ENCODE measurements at regions not wholly inside any gene's neighbourhood (a gene's known extent, or its start where the extent isn't known, plus 50 kb on each side); places are given as distances from the start of the nearest gene placed in this dataset.

- ATAC-seq = no peak
- TF ChIP-seq GLIS3 (CRISPR knock-in tag; IDR thresholded peaks at IDR 0.05) = no peak
- no peak for TF ChIP-seq TSHZ2 (CRISPR knock-in tag; IDR thresholded peaks at IDR 0.05)
Measured at GRCh38 chr1:50262436-50262835, 153.7 kb downstream of the ELAVL4 start.

- ATAC-seq = no peak
- no peak for TF ChIP-seq ISL1 (CRISPR knock-in tag; IDR thresholded peaks at IDR 0.05)
- no peak for TF ChIP-seq CREB5 (CRISPR knock-in tag; IDR thresholded peaks at IDR 0.05; ENCODE audit: low read depth)
- no peak for TF ChIP-seq OSR1 (CRISPR knock-in tag; IDR thresholded peaks at IDR 0.05)
- TF ChIP-seq ESRRG (CRISPR knock-in tag; IDR thresholded peaks at IDR 0.05) = no peak
- no peak for TF ChIP-seq PATZ1 (CRISPR knock-in tag; IDR thresholded peaks at IDR 0.05; ENCODE audit: borderline replicate concordance)
- TF ChIP-seq ZFP3 (CRISPR knock-in tag; IDR thresholded peaks at IDR 0.05) = no peak
- no peak for TF ChIP-seq POU6F1 (CRISPR knock-in tag; IDR thresholded peaks at IDR 0.05; ENCODE audit: borderline replicate concordance, low read depth)
- TF ChIP-seq PPARA (CRISPR knock-in tag; IDR thresholded peaks at IDR 0.05; ENCODE audit: borderline replicate concordance) = no peak
- no peak for TF ChIP-seq CSDC2 (CRISPR knock-in tag; IDR thresholded peaks at IDR 0.05)
- TF ChIP-seq ARNTL (CRISPR knock-in tag; IDR thresholded peaks at IDR 0.05; ENCODE audit: borderline replicate concordance, low read depth) = no peak
Measured at GRCh38 chr1:50261951-50262350, 153.2 kb downstream of the ELAVL4 start.

- no peak for TF ChIP-seq ZFP3 (CRISPR knock-in tag; IDR thresholded peaks at IDR 0.05)
- no peak for TF ChIP-seq ZNF70 (CRISPR knock-in tag; IDR thresholded peaks at IDR 0.05)
- ATAC-seq = no peak
Measured at GRCh38 chr1:50257940-50258685, 149.4 kb downstream of the ELAVL4 start.

- TF ChIP-seq CSDC2 (CRISPR knock-in tag; IDR thresholded peaks at IDR 0.05) (no peak), PATZ1 (CRISPR knock-in tag; IDR thresholded peaks at IDR 0.05; ENCODE audit: borderline replicate concordance) (no peak), ZNF70 (CRISPR knock-in tag; IDR thresholded peaks at IDR 0.05) (no peak), PPARA (CRISPR knock-in tag; IDR thresholded peaks at IDR 0.05; ENCODE audit: borderline replicate concordance) (no peak), ARNTL (CRISPR knock-in tag; IDR thresholded peaks at IDR 0.05; ENCODE audit: borderline replicate concordance, low read depth) (no peak), CREB5 (CRISPR knock-in tag; IDR thresholded peaks at IDR 0.05; ENCODE audit: low read depth) (no peak), ISL1 (CRISPR knock-in tag; IDR thresholded peaks at IDR 0.05) (no peak), GLIS3 (CRISPR knock-in tag; IDR thresholded peaks at IDR 0.05) (no peak), BACH2 (CRISPR knock-in tag; IDR thresholded peaks at IDR 0.05; ENCODE audit: borderline replicate concordance) (no peak)
- ATAC-seq = no peak
Measured at GRCh38 chr1:50257029-50257428, 148.3 kb downstream of the ELAVL4 start.
